Transverse colon (tissue), 4 donors: ENCODE measurements at regions not wholly inside any gene's neighbourhood (a gene's known extent, or its start where the extent isn't known, plus 50 kb on each side); places are given as distances from the start of the nearest gene placed in this dataset.
A peak's percentile ranks its signal among the peaks of the same experiment; 100 is the strongest.

Experiments
- DNase-seq: peaks from one replicate; pipeline ENCODE4 v3.0.0-alpha.2; 2019
- H3K27ac ChIP-seq, 4 donors: fragments of 200-600 bp; sonication (generic); 2 replicates each; pipeline ENCODE4 v1.5.1; 2016 to 2018; ENCODE audit warnings: inconsistent platforms in 4 of 4
- H3K27me3 ChIP-seq: fragments of 200-600 bp; sonication (generic); 2 replicates; pipeline ENCODE4 v1.5.1; 2017; ENCODE audit warnings: inconsistent platforms
- H3K36me3 ChIP-seq, 4 donors: fragments of 200-600 bp; sonication (generic); 2 replicates each; pipeline ENCODE4 v1.5.1; 2017 to 2019; ENCODE audit warnings: inconsistent platforms in 4 of 4
- H3K4me1 ChIP-seq, 4 donors: fragments of 200-600 bp; sonication (generic); 2 replicates each; pipeline ENCODE4 v1.5.1; 2017 to 2020; ENCODE audit warnings: inconsistent platforms in 4 of 4
- H3K4me3 ChIP-seq, 4 donors: fragments of 200-600 bp; sonication (generic); 1 replicate in 1 of 4; 2 replicates in 3 of 4; pipeline versions ENCODE4 v1.5.1 to v1.6.1; 2017 to 2019; ENCODE audit warnings: inconsistent platforms in 4 of 4
- H3K9me3 ChIP-seq, 2 donors: fragments of 200-600 bp; sonication (generic); 2 replicates each; pipeline ENCODE4 v1.5.1; 2017 to 2019; ENCODE audit warnings: inconsistent platforms in 2 of 2
- CTCF ChIP-seq, 5 experiments: fragments of 200-600 bp in 3 of 5; fragments of 450-650 bp in 2 of 5; sonication (generic) in 3 of 5; IDR thresholded peaks; 1 replicate in 2 of 5; 2 replicates in 3 of 5; pipeline ENCODE4 v1.5.1; 2016 to 2017; ENCODE audit warnings: antibody characterized with exemption in 5 of 5, inconsistent platforms in 3 of 5, mild to moderate bottlenecking in 2 of 5, moderate library complexity in 1 of 5
- EP300 ChIP-seq: sonication (generic); formaldehyde crosslinking; IDR thresholded peaks from one replicate; pipeline ENCODE4 v1.6.1; 2017; ENCODE audit warnings: antibody characterized with exemption, low read depth
- POLR2A ChIP-seq: fragments of 450-650 bp; IDR thresholded peaks from one replicate; pipeline ENCODE4 v1.6.1; 2016; ENCODE audit warnings: antibody characterized with exemption, mild to moderate bottlenecking, moderate library complexity
- POLR2AphosphoS5 ChIP-seq, 3 donors: sonication (generic); formaldehyde crosslinking; IDR thresholded peaks; one replicate each; pipeline ENCODE4 v1.6.1; 2016; ENCODE audit warnings: antibody characterized with exemption in 3 of 3
- WGBS, 2 donors: methylation state at CpG; one replicate each; pipeline ENCODE4 v1.1.5; 2018; ENCODE audit warnings: low coverage in 1 of 2; 5-methylcytosine and 5-hydroxymethylcytosine counted together
- in situ Hi-C, 4 donors: fragments of 200-750 bp; cut with MboI; loops; one replicate each; pipeline versions ENCODE4 v1.15.0 to v1.15.1; 2017; ENCODE audit warnings: low sequenced_read_pairs in 3 of 4, low pct_ligation_motif_present in 1 of 4, low pct_unique_long_range_greater_than_20kb in 1 of 4
- intact Hi-C: fragments of 100-400 bp; cut with DNase I; formaldehyde crosslinking; loops from one replicate; pipeline ENCODE4 v1.15.1; 2023; ENCODE audit warnings: low total_unique reads

GRCh38 chr19:30932854-30933253, 416.4 kb downstream of the TSHZ3 start:
- no peaks in the 10 kb centered on the region for H3K27me3 ChIP-seq
- no peak for DNase-seq
- no peaks in the 10 kb centered on the region for H3K9me3 ChIP-seq
- H3K4me3 ChIP-seq: no peak overlapping the region
- WGBS, 2 donors: 71 to 88% methylated on average over 1 to 3 of the region's 3 CpGs
- in situ Hi-C loops: no loop called here
- H3K27ac ChIP-seq: no peak overlapping the region
- intact Hi-C loops: no loop called here
- TF ChIP-seq CTCF (IDR thresholded peaks at IDR 0.05): no peak
- no peak for TF ChIP-seq POLR2AphosphoS5 (IDR thresholded peaks at IDR 0.05)
- no peak for TF ChIP-seq EP300
- TF ChIP-seq POLR2A: no peak
- no peaks in the 10 kb centered on the region for H3K4me1 ChIP-seq
- H3K36me3 ChIP-seq: no peaks in the 10 kb centered on the region

GRCh38 chr19:30930941-30931706, 418.1 kb downstream of the TSHZ3 start:
- Histone ChIP-seq H3K4me3 (no peak overlapping the region), H3K9me3 (no peaks in the 10 kb centered on the region), H3K27me3 (no peaks in the 10 kb centered on the region), H3K27ac (no peak overlapping the region), H3K4me1 (no peaks in the 10 kb centered on the region), H3K36me3 (no peaks in the 10 kb centered on the region)
- no peak for DNase-seq
- 73 to 83% methylated on average over 12 of the region's 12 CpGs for WGBS, 2 donors
- in situ Hi-C loops (no loop called here), intact Hi-C loops (no loop called here)
- TF ChIP-seq EP300 (no peak), CTCF (IDR thresholded peaks at IDR 0.05) (no peak)

DNA sequence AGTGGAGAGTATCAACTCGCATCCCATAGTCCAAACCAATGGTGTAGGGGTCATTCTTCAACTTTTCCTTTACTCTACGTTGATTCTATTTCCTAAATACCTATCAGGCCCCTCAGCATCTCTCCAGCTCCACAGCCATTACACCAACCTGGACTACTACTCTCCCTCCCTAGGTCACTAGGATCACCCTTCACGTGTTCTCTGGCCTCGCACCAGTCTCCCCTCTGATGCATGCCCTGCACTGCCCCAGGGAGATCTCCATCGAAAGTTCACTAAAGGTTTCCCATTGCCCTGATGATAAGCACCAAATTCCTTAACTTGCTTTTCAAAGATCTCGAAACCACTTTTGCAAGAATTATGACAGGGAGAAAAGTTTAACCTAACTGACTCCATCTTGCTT, 421.5 kb downstream of the TSHZ3 start:
- H3K4me1 ChIP-seq: peaks cover 0 to 5% (median 0%) of the 10 kb centered on the region in 4 donors
- in situ Hi-C loops (no loop called here), intact Hi-C loops (no loop called here)
- no peaks in the 10 kb centered on the region for H3K36me3 ChIP-seq
- no peak overlapping the region for H3K27ac ChIP-seq
- no peaks in the 10 kb centered on the region for H3K27me3 ChIP-seq
- no peak for TF ChIP-seq CTCF (IDR thresholded peaks at IDR 0.05)
- no peak for TF ChIP-seq POLR2AphosphoS5 (IDR thresholded peaks at IDR 0.05)
- no peak for TF ChIP-seq POLR2A
- no peak for TF ChIP-seq EP300
- no peak overlapping the region for H3K4me3 ChIP-seq
- no peak for DNase-seq
- H3K9me3 ChIP-seq: no peaks in the 10 kb centered on the region
- 53 to 85% methylated on average over 3 to 6 of the region's 6 CpGs for WGBS, 2 donors

- DNase-seq: peak; percentile 25
- intact Hi-C loops: no loop called here
- in situ Hi-C loops: no loop called here
- H3K36me3 ChIP-seq: no peaks in the 10 kb centered on the region
- H3K4me1 ChIP-seq: peaks cover 0 to 5% (median 0%) of the 10 kb centered on the region in 4 donors
- TF ChIP-seq POLR2AphosphoS5 (IDR thresholded peaks at IDR 0.05) (no peak), EP300 (no peak), POLR2A (no peak), CTCF (IDR thresholded peaks at IDR 0.05) (no peak)
- H3K4me3 ChIP-seq: no peak overlapping the region
- 40 to 69% methylated on average over 6 to 11 of the region's 11 CpGs for WGBS, 2 donors
- peak overlapping the region in 1 of 4 donors; percentile 23 for H3K27ac ChIP-seq
- no peaks in the 10 kb centered on the region for H3K9me3 ChIP-seq
- no peaks in the 10 kb centered on the region for H3K27me3 ChIP-seq
These were observed 424.6 kb downstream of the TSHZ3 start for GRCh38 chr19:30924670-30925069.
